NCI-H128 (cell line): ENCODE measurements at regions not wholly inside any gene's neighbourhood (a gene's known extent, or its start where the extent isn't known, plus 50 kb on each side); places are given as distances from the start of the nearest gene placed in this dataset.
"Not testable (repeated sequence)": the region's sequence is repeated elsewhere in the genome, so short reads cannot be mapped to it uniquely, and the experiment has no call there.

Source experiments
- DNase-seq: peaks from one replicate; lab custom pipeline; 2025; ENCODE audit not compliant: unreplicated experiment; lab: John Stamatoyannopoulos, UW

- DNase-seq: no peak
These were observed 213.2 kb upstream of the NT5E start for GRCh38 chr6:85236636-85237035.

DNA sequence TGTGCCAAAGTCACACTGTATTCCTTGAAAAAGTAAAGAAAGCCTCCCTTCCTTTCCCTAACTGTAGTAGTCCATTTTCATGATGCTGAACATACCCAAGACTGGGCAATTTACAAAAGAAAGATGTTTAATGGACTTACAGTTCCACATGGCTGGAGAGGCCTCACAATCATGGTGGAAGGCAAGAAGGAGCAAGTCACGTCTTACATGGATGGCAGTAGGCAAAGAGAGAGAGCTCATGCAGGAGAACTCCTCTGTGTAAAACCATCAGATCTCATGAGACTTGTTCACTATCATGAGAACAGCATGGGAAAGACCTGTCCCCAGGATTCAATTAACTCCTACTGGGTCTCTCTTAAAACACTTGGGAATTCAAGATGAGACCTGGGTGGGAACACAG lies 222.5 kb upstream of the NT5E start:
- not testable (repeated sequence) for DNase-seq

- not testable (repeated sequence) for DNase-seq
These were observed 237.1 kb upstream of the NT5E start for GRCh38 chr6:85212794-85213193.

DNA sequence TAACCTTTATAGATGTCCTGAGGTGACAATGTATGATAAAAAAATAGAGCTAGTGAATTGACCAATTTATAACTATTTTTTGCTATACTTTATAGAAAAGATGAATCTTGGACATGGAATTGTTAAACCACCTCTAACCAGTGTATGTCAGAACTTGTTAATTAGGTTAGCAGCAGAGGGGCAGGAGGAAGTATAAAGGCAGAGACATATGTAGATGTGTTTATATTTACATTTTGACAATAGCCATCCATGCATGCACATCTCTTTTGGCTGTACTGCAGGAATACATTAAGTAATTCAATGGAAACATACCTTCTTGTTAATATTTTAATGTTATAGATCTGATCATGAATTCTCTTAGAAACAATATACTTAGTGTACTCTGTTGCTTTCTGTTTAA lies 254.6 kb upstream of the NT5E start:
- no peak for DNase-seq

- DNase-seq: no peak
These were observed 256.5 kb upstream of the NT5E start for GRCh38 chr6:85193339-85193738.

DNA sequence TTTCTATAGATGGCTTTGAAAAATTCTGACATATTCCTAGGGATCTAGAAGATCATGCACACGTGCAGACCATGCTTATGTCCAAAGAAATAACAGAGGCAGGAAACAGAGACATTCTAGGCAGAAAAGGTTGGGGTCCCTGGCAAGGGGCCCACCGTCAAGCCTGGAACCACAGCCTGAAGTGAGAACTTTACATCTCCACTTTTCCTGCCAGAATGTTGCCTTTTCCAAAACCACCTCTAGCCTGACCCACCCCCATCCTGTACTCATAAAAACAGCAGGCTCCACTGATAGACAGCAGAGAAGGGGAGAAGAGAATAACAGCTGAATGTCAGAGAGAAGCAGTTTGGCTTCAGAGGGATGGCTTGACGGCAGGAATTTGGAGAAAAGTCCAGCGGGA lies 257.3 kb upstream of the NT5E start:
- DNase-seq: no peak

- DNase-seq: no peak
These were observed 257.7 kb upstream of the NT5E start for GRCh38 chr6:85192186-85192585.

GRCh38 chr6:85191656-85192055 lies 258.2 kb upstream of the NT5E start:
- DNase-seq: no peak

DNA sequence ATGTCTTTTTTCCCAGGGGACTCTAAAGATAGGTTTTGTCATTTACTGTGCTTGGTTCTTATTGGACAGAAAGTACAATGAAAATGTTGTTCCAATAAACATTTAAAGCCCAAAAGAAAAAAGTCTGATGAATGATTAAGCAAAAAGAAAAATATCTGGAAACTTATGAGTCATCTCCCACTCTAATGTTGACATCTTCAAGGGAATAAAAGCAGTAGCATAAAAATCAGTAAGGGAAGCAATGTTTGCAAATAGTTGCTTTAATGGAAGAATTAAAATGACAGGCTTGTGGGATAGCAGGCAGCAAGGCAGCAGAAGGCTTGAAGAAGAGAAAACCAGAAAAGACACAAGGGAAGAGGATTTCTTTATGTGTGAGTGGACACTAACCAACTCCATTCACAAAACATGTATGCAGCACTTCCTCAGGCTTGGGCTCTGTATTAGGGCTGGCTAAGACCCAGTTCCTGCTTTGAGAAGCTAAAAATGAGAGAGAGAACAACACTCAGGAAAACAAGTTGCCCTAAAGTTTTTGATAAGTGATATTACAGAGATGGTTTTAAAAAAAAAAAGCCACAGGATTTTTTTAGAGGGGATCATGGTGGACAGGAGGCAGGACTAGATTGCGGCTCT lies 263.2 kb upstream of the NT5E start:
- no peak for DNase-seq

DNA sequence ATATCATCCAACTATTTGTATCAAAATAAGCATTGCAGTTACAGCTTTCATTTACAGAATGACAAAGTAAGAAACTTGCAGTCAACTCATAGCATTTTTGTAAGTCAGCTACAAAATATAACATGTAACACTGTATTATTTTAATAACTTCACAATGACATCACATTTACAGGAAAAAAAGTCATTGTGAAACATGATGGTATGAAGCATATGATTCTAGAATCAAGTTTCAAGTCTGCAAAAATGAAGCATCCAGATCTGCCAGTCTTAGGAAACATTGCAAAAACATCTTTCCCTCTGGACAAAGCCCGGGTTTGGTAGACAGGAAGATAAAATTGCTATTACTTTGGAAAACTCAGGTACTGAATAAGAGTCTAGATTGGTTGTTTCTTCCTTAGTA lies 263.9 kb upstream of the NT5E start:
- DNase-seq: no peak

GRCh38 chr6:85183841-85184240 lies 266.0 kb upstream of the NT5E start:
- no peak for DNase-seq

GRCh38 chr6:85172705-85173104 lies 277.2 kb upstream of the NT5E start:
- no peak for DNase-seq

DNA sequence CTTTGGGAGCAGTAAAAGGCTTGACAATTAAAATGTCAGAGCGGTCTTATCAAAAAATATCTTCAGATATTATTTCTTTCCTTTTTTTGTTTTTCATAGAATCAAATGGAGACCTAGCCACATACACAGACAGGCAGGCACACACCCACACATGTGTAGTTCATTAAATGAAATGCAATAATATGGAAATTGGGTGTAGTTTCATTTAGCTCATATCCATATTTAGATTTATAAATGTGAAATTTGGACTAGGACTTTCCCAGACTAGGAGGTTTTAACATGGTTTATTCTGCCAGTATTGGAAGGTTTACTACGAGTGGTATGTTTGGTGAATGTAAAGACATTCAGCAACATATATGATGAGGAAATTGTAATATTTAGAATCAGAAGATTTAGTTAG lies 277.7 kb upstream of the NT5E start:
- no peak for DNase-seq

DNA sequence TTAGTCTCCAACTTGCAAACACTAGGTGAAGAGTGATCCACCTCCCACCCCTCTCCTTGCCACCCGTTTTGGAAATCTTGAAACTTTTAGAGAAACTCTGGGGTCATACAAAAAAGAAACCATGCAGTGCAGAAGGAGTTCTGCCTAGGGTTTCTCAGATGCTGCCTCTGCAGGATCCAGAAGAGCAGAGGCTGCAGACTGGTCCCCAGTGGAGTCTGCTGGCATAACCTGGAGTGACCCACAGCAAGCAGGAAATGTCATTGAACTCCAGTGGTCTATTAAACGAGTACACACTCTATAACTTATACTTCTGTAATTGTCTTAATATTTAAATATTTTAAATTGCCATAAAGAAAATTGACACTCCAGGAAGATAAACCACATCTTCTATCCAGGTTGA lies 280.7 kb upstream of the NT5E start:
- no peak for DNase-seq

DNA sequence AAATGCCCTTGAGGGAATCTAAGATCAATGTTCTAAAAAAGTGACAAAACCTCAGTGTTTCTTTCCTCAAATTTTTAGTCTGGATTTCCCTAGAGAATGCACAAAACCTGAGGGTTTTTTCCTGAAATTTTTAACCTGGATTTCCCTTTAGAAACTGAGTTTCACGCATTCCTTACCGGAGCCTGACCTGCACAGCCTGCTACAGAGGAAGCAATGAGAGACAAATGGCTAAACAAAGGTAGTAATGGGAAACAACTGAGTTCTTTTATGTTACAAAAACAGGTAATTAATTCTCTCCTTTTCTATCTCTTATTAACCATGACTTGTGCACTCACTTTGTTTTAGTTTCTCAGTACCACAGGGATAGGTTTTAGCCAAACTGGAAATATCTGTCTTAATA lies 281.7 kb upstream of the NT5E start:
- DNase-seq: no peak

GRCh38 chr6:85166114-85166741 lies 283.7 kb upstream of the NT5E start:
- DNase-seq: no peak

- DNase-seq: no peak
These were observed 286.5 kb upstream of the NT5E start for GRCh38 chr6:85163156-85164080.

- DNase-seq: no peak
These were observed 292.6 kb upstream of the NT5E start for GRCh38 chr6:85157311-85157710.

DNA sequence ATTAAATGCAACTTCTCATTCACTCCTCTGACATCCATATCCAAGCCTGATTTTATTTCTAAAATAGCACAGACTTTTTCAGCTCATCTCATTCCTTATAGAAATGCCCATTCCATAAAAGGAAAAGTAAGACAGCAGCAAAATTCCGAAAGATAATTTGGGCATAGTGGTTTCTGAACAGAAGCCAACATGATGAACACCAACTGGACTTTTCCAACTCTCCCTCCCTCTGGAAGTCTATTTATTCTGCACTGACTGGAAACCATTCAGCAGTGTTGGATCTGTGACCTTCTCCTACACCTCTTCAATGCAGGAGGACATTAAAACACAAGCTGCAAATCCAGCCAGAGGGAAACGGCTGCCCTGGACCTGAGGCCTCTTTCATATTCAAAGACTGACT lies 306.2 kb upstream of the NT5E start:
- no peak for DNase-seq

- DNase-seq: no peak
These were observed 312.0 kb upstream of the NT5E start for GRCh38 chr6:85137865-85138264.

DNA sequence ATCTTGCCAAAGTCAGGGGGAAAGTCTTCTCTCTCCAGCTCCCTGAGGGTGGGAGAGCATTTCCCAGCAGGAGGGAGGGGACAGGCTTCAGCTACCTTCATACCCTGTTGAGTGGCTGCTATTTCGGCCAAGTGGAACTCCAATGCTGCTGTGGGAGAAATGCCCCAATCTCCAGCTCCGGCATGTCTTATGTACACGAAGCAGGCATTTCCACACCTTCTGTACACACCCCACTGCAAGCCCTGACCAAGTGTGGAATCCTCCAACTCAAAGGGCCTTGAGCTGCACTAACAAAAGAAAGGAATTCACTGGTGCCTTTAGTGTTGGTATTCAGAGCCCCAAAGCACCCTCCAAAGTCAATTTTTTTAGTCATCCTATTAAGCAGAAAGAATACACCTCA lies 313.6 kb upstream of the NT5E start:
- no peak for DNase-seq
